Fibroblast of pulmonary artery (primary cell): ENCODE measurements at regions not wholly inside any gene's neighbourhood (a gene's known extent, or its start where the extent isn't known, plus 50 kb on each side); places are given as distances from the start of the nearest gene placed in this dataset.
"Not testable (repeated sequence)": the region's sequence is repeated elsewhere in the genome, so short reads cannot be mapped to it uniquely, and the experiment has no call there.

Source experiments
- DNase-seq: peaks from one replicate; pipeline ENCODE4 v3.0.0-alpha.2; 2010; ENCODE audit warnings: low read depth
- H3K4me3 ChIP-seq: replicated peaks from 2 replicates; pipeline ENCODE4 v1.5.1; 2011; ENCODE audit warnings: low read depth, mild to moderate bottlenecking, control low read depth, low read length, moderate library complexity
- TF ChIP-seq, protein P1 (sequence below): IDR thresholded peaks from 2 replicates; pipeline ENCODE4 v1.5.1; 2011; ENCODE audit warnings: mild to moderate bottlenecking, control low read depth, low read length, inconsistent platforms; ENCODE audit errors: missing control alignments

DNA sequence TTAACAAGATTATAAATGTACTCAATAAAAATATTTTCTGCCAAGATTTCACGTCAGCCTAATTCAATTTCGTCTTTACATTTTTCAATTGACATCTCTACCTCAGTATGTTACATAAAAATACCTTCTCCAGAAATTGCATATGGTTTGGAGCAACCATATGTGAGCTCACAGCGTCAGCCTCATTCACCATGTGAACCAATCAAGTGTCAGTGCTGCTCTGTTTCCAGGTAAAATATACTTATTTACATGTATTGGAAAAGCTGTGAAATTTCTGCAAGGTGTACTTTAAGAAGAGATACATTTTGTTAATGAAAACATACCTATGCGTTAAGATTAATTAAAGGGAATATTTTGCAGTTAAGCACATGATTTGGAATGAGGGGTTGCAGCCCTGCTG lies 110.7 kb upstream of the PRSS1 start:
- TF ChIP-seq, protein P1, sequence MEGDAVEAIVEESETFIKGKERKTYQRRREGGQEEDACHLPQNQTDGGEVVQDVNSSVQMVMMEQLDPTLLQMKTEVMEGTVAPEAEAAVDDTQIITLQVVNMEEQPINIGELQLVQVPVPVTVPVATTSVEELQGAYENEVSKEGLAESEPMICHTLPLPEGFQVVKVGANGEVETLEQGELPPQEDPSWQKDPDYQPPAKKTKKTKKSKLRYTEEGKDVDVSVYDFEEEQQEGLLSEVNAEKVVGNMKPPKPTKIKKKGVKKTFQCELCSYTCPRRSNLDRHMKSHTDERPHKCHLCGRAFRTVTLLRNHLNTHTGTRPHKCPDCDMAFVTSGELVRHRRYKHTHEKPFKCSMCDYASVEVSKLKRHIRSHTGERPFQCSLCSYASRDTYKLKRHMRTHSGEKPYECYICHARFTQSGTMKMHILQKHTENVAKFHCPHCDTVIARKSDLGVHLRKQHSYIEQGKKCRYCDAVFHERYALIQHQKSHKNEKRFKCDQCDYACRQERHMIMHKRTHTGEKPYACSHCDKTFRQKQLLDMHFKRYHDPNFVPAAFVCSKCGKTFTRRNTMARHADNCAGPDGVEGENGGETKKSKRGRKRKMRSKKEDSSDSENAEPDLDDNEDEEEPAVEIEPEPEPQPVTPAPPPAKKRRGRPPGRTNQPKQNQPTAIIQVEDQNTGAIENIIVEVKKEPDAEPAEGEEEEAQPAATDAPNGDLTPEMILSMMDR, result no peak
- DNase-seq, result no peak
- H3K4me3 ChIP-seq, result no peak overlapping the region

DNA sequence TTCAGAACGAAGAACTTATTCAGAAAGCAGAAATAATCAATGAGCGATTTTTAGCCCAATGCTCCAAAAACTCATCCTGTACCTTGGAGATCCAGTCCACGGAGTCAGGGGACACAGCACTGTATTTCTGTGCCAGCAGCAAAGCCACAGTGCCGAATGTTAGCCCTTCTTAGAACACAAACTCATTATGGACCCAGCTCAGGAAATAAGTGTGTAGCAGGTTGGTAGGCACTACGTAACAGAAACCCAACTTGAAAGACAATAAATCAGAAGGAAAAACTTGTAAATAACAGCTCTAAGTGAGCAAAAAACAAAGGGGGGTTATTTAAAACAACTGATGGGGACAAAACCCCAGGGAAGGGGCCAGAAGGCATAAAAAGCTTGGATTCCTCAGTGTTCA lies 112.0 kb upstream of the PRSS1 start:
- DNase-seq, result no peak
- TF ChIP-seq, protein P1, result no peak
- H3K4me3 ChIP-seq, result no peak overlapping the region

DNA sequence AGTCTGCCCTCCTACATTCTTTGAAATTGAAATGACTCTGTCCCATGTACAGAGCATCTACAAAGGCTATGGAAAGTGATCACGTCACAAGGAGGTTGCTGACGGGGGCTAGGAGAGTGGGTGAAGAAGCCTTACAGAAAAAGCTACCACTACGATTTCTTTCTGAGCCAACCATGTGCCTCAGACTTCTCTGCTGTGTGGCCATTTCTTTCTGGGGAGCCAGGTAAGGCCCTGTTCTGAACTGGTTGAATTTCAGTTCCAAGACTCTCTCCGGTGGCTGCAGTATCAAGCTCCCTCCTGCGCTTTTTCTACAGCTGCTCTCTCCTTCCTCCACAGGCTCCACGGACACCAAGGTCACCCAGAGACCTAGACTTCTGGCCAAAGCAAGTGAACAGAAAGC lies 112.5 kb upstream of the PRSS1 start:
- TF ChIP-seq, protein P1, result no peak
- no peak overlapping the region for H3K4me3 ChIP-seq
- DNase-seq, result no peak

DNA sequence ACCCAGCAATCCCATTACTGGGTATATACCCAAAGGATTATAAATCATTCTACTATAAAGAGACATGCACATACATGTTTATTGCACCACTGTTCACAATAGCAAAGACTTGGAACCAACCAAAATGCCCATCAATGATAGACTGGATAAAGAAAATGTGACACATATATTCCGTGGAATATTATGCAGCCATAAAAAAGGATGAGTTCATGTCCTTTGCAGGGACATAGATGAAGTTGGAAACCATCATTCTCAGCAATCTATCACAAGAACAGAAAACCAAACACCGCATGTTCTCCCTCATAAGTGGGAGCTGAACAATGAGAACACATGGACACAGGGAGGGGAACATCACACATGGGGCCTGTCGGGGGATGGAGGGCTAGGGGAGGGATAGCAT lies 113.2 kb upstream of the PRSS1 start:
- not testable (repeated sequence) for DNase-seq, H3K4me3 ChIP-seq

DNA sequence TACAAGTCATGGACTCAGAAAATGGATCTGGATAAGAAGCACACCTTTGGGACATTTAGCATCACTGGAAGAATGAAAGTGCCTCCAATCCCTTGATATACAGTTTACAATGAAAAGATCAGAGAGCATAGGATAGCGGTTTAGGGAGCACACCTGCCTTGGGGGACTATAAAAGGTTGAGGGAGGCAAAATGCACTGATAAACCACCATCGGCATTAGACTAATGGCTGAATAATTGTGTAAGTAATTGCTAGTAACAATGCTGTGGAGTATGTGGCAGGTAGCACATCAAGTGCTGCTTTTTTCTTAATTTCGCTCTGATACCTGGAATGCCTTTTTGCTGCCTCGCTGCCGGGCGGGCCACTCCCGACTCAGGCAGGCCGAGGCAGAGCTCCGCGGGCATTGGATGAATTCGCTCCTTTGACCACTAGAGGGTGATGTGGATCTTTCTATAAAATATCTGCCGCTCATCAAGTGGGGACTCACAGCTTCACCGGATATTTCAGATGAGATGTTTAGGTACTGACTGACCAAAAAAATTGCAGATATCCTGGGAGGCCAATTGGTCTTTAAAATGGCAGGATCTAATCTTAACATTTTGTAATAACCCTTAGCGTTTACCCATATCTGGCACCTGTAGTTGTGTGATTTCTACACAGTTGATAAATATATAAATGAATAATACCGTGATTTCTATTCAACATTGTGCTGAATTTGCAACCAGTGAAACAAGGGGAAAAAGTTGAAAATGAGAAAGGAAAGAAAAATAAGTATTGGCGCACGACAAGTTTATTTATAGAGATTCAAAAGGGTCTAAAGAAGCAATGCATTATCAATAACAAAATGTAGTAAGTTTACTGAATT lies 116.8 kb upstream of the PRSS1 start:
- peak; percentile 72 for DNase-seq
- TF ChIP-seq, protein P1, result peak; percentile 73
- H3K4me3 ChIP-seq, result no peak overlapping the region

DNA sequence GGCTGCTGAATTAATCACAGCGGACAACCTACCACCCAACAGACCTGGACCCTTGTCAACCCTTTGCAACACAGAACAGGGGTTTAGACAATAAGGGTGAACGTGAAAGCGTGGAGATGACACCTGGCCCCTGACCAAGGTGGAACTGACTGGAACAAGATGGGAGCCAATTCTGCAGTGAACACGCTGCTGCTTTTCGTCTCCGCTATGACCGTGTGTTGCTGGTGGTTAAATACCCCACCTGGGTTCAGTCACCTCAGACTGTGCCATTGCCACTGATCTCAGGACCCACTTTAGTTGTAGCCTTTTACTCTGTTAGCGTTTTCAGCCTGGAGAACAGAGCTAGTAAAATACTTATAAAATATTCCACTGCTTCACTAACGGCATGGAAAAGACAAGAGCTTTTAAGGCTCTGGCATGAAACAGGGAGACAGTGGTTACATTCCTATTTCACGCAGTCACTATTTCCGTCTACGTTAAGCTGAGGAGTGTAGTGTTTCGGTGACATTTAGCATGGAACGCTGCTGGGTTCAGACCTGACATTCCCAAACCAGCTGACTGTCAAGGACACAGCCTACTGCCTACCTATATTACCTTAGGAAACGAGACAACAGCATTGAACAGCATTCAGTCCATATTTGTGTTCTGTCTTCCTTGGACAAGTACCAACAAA lies 119.5 kb upstream of the PRSS1 start:
- TF ChIP-seq, protein P1, result no peak
- DNase-seq, result peak; percentile 44
- H3K4me3 ChIP-seq, result no peak overlapping the region

DNA sequence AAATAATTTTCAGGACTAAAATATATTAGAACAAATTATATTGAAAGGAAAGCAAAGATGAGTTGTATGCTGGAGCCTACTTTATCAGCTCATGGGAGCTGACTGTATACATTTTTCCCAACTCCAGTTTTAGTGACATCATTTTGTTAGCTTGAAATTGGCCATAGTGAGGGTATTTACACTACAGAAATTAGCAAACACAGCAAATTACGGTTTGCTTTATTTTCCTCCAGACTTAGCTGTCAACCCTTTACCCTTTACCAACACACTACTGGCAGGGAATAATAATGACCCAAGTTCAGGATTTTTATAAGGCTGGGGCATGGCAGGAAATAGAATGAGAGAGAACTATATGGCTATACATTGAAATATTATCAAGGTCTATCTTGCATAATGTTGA lies 120.3 kb upstream of the PRSS1 start:
- no peak overlapping the region for H3K4me3 ChIP-seq
- TF ChIP-seq, protein P1, result no peak
- no peak for DNase-seq

DNA sequence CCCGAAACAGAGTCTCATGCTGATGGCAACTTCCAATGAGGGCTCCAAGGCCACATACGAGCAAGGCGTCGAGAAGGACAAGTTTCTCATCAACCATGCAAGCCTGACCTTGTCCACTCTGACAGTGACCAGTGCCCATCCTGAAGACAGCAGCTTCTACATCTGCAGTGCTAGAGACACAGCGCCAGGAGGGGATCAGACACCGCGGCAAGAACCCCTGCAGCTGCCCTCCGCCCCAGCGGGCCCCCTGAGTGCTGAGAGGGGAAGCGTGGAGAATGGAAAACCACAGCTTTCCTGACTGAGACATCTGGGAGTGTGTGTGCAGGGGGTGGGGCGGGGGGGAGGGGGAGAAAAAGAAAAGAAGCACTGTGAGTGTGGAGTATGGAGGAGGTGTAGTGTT lies 122.0 kb upstream of the PRSS1 start:
- H3K4me3 ChIP-seq, DNase-seq: not testable (repeated sequence)
